DMS53 treated with DMSO at 0.1 percent for 48 hours (cell line): ENCODE measurements at regions not wholly inside any gene's neighbourhood (a gene's known extent, or its start where the extent isn't known, plus 50 kb on each side); places are given as distances from the start of the nearest gene placed in this dataset.
"Not testable (repeated sequence)": the region's sequence is repeated elsewhere in the genome, so short reads cannot be mapped to it uniquely, and the experiment has no call there.

ENCODE experiments used
- DNase-seq: peaks from one replicate; lab custom pipeline; 2025; ENCODE audit not compliant: unreplicated experiment; lab: John Stamatoyannopoulos, UW

DNA sequence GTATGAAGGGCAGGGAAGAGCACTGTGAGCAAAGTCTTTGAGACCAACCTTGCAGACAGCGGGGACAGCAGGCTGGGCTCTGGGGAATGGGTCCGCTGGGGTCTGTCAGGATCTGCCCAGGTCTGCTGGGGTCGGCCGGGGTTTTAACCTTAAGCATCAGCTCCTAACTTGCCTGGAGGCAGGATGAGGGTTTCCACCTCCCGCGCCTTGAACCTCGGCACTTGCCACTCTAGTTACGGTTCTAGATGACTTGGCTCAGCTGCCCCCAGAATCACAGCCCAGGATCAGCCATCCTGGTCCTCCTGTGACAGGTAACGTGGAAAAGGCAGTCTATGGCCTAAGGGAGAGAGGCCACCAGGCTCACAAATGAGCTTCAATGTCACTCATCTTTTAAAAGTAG is 50.4 kb upstream of the CACUL1 start:
- no peak for DNase-seq

DNA sequence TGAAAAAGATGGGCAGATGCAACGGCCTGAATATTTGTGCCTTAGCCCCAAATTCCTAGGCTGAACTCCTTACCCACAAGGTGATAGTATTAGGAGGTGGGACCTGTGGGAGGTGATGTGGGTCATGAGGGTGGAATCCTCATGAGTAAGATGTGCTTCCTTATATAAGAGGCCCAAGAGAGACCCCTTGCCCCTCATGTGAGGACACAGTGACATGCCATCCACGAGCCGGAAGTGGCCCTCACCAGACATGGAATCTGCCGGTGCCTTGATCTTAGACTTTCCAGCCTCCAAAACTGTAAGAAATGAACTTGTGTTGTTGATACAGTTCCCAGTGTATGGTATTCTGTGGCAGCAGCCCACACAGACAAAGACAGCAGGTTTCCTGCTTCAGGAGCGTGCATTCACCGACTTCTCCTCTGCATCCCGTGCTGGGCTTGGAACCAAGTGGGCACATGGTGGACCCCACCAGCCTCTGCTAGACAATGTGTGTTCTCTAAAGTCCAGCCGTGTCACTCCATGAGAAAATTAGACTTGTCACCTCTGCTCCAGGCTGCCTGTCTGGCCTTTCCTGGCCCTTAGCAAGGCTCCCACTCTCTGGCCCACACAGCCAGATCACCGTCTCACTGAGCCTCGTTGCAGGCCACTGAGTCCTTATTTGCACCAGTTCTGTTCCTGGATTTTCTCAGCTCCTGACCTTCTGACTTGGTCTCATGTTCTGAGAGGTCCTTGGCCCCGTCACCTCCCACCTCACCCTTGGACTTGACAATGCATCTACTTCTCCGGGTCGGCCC is 52.9 kb upstream of the CACUL1 start:
- no peak for DNase-seq

DNA sequence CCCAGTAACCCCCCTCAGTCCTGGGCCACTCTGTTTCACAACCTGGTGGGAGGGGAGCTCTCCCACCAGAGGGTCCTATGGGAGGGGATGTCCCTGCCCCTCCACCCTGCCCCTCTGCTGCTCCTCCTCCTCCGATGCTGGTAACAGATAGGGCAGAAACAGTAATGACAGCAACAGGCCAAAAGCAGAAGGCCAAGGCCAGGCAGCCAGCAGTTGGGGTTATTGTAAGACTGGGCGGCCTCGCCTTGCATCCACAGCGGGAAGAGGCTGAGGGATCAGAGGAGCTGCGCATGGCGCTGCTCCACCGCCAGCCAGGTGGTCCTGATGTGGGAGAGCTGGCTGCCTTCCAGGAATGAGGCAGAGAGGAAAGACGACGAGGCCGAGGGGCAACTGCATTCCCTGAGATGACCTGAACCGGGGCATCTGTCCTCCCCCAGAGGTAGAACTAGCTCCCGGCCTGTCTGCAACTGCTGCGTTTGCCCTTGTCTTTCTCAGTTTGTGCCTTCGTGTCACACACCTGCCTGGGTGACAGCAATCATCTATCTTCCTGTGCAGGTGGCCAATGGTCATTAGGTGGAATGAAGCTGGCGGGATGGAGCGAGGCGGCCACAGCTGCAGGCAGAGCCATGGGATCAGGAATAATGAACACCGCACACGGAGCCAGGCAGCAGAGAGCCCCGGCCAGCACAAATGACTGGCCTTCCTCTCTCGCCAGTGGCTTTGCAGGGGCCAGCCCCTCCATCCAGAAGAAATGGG is 54.0 kb upstream of the CACUL1 start:
- DNase-seq = no peak

DNA sequence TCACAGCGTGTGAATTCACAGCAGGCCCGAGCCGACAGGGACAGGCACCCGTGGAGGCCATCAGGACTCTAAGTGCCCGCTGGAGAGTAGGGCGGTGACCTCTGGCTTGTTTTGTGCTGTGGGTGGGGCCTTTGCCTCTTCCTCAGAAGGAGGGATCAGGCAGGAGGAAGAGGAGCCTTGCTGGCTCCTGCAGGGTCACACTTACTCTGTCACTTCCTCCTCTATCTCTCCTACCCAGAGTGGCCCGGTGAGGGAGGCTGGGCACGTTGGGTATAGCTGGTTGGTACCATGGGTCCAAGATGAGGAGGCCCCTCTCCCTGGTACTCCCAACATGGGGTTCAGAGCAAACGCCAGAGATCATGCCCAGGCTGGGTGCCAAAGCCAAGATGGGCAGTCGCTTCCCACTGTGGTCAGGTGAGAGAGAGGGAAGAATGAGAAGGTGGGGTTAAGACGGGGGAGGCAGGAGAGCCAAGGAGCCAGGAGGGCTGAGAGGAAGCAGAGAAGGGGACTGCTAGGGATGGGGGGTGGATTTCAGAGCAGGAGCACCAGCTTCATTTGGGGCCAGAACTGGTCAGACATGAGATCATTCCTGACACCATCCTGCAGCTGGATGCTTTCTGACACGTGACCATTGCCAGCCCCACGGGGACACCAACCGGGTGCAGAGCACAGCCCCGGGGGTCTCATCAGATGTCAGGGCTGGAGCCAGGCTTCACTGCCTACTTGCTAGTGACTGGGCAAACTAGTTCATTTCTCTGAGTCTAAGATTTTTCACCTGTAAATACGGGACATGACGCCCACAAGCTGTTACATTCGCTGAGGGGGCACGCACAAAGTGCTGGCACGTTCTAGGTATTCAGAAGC is 54.8 kb upstream of the CACUL1 start:
- DNase-seq = no peak

DNA sequence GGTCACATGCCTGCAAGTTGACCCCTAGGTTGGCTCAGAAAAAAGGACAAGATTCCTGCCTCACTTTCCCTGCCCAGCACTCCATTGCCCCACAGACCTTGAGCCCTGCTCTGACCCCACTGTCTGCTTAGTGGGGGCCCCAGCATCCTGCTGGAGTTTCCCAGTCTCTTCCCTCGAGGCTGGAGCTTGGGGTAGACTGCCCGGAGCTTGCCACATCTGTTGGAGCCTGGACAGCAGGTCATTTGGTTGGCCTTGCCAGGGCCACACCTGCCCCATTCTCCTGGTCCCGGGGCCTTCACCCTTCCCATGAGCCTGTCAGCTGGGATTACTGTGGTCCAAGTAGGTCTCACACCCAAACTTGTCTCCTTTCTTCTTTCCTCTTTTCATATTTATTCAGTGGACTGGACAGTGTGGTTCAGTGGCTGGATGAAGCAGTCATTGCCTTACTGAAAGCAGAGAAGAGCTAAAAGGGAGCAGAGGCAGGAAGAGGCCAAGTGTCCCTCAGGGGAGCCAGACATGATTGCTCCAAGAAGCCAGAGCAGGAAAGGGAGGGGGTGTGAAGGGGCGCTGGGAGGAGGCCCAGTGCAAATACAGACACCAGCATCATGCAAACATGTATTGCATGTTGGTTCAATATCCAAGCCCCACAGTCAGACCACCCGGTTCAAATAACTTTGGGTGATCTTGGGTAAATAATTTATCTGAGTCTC is 56.2 kb upstream of the CACUL1 start:
- no peak for DNase-seq

DNA sequence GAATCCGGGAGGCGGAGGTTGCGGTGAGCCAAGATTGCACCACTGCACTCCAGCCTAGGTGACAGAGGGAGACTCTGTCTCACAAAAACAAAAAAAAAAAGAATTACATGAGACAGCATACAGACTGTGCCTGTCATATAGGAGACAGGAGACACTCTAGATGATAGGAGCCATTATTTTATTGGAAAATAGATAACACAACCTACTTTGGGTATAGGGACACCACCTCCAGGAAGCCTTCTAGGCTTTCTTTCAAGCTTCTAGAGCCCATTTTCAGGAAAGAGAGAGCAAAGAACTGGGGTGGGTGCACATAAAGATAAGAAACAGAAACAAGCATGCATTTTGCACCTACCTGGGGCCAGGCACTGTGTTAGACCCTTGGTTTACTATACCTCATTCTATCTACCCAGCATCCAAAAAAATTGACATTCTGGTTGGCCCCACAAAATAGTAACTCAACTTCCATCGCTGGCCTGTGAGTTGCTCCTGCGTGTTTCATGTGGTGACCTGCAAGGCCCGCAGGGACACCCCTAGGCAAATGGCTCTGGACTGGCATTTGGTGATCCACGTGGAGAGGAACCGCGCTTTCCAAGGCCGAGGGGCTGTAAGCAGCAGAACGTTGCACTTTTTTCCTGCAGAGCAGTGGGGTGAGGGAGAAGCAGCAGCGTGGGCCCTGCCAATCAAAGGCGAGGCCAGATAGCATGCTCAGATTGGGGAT is 57.1 kb upstream of the CACUL1 start:
- no peak for DNase-seq

DNA sequence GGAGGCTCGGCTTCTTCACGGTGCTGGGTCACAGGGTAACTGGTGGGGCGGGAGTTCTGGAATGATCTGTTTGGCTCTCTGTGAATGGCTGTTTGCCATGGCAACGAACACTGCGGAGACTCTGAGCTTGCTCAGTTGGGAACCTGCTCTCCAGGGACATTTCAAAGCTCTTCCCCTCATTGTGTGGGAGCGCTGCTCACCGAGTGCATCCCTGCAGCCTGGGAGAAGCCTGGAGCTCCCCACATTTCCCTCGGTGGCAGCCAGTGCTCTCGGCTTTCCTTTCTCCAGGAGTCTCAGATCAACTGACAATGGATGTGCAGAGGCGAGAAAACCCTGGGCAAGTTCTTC is 57.6 kb upstream of the CACUL1 start:
- no peak for DNase-seq

DNA sequence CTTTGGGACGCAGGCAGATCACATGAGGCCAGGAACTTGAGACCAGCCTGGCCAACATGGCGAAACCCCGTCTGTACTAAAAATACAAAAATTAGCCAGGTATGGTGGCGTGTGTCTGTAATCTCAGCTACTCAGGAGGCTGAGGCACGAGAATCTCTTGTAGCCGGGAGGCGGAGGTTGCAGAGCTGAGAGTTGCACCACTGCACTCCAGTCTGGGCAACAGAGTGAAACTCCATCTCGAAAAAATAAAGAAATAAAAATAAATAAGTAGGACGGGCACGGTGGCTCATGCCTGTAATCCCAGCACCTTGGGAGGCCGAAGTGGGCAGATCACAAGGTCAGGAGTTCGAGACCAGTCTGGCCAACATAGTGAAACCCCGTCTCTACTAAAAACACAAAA is 58.2 kb upstream of the CACUL1 start:
- DNase-seq = not testable (repeated sequence)

DNA sequence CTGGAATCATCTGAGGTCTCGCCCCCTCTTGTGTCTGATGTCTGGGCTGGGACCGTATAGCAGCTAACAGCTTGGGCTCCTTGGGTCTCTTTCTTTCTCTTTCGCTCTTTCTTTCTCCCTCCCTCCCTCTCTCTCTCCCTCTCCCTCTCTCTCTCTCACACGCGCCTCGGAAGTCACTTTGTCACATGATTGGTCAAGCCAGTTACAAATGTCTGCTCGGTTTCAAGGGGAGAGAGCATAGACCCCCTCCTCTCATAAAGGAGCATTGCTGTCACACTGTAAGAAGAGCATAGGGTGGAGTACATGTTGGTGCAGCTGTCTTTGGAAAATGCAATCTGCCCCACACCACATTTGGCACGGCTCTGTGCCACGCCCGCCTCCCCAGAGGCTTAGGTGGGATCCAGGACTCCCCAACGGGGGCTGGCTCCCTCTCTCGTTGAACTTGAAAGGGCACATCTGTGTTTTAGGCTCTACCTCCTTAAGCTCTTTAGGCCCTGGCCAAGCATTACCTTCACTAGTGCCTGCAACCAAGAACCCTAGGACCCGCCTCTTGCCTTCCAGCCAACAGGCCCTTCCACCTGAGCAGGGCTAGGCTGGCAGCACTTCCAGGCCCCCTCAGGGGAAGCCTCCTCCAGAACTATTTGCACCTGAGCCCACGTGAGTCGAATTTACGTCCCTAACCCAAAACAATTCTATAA is 61.9 kb upstream of the CACUL1 start:
- no peak for DNase-seq

DNA sequence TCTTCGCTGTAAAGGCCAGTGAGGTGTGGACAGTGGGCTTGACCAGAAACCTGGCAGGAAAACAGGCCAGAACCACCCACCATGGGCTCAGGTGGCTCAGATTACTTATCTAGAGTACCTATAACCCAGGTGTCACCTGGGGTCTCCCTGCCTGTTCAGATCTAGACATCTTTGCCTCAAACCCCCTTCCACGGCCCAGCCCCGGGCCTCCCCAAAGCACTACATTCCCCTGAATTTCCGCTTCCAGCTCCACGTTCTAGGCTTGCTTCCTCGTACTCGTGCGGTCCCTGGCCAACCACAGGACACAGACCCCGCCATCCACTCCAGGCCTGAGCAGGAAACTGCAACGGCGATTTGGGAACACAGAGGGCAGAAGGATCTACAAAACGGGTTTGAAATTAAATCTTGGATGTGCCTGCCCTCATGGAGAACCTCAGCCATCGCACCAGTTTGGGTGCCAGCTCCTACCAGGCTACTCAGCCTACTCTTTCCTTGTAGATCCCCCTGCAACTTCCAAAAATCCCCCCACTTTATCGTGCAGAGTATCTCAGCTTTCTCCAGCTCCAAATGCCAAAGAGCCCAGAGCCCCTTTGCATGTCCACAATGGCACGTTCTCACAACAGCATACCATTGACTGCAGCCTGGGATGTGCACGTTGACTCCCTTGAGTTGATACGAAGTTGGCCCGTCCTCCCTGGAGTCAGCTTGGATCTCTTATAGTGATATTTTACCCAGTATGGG is 62.7 kb upstream of the CACUL1 start:
- DNase-seq = no peak

DNA sequence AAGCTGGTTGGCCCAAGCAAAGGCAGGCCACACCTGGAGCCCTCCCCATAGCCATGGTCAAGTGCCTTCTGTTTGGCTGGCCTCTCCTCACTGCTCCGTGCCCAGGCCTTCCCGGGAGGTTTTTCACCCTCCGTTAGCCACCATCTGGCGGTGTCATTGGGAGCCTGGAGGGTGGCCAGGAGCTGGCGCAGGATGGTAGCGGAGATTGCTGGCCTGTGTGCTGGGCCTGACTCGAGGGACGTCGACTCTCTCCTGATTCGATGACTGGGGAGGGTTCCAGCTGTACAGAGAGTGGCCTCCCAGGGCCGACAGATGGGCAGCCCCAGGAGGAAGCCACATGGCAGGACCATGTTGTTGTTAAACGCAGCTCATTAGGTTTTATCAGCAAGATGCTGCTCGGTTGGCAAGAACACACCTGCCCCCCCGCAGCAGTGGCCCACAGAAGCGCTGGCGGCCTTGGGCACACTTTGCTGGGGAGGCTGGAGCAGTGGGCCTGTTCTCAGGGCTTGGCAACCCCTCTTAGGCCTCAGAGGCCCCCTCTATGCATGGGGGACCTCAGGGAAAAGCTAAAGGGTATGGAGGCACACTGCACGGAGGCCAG is 64.0 kb upstream of the CACUL1 start:
- peak; percentile 77 for DNase-seq

DNA sequence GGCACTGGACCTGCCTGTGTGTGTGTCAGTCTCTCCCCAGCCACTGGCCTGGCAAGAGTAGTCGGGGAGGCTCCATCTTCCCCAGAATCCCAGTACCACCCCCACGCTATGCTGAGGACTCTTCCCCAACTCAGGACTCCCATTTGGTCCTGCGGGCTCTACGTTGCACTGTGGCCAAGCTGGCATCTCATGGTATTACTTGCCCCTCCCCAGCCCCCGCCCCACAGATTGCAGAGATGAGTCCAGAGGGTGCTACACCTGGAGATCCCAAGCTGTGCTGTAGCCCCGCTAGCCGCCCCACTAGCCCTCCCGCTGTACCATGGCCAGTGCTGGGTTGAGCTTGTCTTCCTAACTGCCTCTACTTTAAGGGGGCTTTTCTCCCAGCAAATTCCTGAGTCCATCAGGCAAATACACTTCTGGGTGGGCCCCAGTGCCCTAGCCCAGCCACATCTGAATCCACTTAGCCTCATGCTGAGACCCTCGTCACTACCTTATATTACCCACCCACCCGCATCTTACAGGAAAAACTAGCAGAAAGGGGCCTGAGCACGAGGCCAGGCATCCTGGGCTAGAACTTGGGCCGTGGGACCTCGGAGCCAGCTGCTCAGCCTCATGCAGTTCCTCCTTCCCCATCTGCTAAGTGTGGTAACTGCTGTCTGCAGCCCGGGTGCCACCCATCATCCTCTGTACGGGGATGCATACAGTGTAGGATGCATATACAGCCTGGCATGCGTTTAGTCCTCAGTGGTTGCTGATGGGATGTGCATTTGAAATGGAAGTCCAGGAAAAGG is 65.8 kb upstream of the CACUL1 start:
- DNase-seq = no peak

DNA sequence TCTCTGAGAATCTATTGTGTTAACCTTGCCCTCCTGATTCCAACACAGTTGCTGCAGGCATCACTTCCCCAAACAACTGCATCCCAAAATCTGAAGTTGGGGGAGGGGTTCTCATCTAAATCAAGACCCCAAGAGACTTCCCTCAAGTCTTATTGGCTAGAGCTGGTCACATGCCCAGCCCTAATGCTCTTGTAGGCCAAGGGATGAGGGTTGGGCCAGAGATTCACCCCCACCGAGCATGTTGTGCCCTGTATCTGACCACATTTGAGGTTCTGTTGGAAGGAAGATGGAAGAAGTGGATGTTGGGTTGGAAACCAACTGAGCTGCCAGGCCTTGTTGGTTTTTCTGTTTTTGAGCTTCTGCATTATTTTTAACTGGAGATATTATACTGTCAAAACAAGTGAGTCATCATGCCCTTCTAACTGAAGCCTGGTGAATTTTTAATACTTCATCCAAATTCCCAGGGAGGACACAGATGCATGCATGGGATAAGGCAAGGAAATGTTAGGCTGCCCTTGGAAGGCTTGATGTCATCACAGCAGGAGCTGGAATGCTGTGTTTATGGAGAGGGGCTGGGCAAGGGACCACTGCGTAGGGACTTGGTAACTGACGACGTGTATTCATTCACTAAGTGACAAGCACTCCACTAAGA is 68.6 kb upstream of the CACUL1 start:
- no peak for DNase-seq

DNA sequence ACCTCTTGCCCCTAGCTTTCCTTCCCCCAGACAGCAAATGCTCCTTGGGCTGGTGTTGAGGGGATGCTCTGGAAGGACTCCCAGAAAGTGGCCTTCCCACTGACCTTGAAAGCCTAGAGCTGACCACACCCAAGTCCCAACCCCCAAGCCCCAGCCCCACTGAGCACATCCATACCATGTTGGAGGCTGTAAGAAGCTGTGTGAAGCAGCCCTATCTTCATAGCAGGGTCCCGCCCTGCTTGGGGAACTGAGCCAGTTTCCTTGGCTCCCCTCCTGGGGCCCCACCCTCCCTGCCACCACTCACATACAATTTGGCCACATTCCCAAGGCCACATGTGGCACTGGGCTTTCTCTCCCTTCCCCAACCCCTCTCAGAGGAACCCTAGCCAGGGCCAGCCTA is 72.3 kb upstream of the CACUL1 start:
- DNase-seq = no peak

DNA sequence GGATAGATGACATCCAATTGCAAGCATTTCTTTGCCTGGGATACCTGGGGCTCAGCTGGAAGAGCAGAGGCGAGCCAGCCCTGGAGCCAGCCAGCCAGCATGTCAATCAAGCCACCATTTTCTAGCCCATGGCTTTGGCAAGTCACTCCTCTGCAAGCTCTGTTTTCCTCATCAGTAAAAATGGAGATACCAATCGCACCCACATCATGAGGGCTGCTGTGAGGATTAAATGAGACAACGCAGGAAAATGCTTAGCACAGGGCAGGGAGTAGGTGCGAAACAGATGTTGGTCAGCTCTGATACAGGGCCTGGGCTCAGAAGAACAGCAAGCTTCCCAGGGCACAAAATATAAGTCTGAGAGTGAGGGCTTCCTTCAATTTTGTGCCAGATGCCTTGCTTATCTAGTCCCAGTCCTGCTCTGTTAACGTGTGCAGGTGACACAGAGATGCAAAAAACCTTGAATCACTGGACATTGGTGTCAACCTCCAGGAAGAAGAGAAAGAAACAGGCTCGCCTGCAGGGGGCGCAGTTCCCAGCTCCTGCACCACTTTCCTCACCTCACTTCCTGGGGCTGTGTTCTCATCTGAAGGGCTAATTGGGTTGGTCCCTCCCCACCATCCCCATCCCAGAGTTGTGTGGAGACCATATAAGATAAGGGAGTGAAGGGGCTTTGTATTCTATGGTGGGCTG is 72.8 kb upstream of the CACUL1 start:
- DNase-seq = no peak

DNA sequence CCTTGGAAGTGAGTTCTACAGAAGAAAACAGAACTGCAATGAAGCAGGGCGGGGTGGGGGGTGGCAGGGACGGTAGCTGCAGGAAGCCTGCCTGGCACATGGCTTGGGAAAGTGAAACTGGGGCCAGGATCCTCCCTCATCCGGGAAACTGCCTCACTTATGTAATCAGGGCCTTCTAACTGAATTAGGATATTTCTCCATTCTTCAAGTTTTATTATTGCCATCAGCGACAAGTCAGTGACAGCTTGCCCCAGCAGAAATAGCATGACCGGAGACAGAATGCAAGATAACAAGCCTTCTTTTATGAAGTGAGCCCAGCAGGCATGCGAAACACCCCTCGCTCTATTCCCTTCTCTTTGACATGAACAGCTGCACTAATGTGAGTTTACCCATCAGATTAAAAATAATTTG is 77.5 kb upstream of the CACUL1 start:
- DNase-seq = no peak

DNA sequence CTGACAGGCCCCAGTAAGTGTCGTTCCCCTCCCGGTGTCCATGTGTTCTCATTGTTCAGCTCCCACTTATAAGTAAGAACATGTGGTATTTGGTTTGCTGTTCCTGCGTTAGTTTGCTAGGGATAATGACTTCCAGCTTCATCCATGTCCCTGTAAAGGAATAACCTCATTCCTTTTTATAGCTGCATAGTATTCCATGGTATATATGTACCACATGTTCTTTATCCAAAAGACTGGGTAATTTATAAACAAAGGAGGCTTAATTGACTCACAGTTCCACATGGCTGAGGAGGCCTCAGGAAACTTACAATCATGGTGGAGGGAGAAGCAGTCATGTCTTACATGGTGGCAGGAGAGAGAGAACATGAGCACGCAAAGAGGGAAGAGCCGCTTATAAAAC is 79.6 kb upstream of the CACUL1 start:
- DNase-seq = not testable (repeated sequence)
